CD14-positive monocyte (primary cell): ENCODE measurements at regions not wholly inside any gene's neighbourhood (a gene's known extent, or its start where the extent isn't known, plus 50 kb on each side); places are given as distances from the start of the nearest gene placed in this dataset.

ENCODE experiments used
- DNase-seq, 3 donors: peaks; one replicate each; pipeline ENCODE4 v3.0.0-alpha.2; 2011 to 2022
- H2AFZ ChIP-seq: 2 replicates; pipeline ENCODE4 v1.6.0; 2012; ENCODE audit warnings: mild to moderate bottlenecking, low read depth, low read length, inconsistent platforms; ENCODE audit not compliant: insufficient read depth, poor library complexity, severe bottlenecking
- H3K27ac ChIP-seq, 2 donors: 1 replicate in 1 of 2; 2 replicates in 1 of 2; pipeline ENCODE4 v1.5.1; 2012 to 2013; ENCODE audit warnings: low read length in 2 of 2, control low read depth in 1 of 2, inconsistent platforms in 1 of 2, low read depth in 1 of 2, mild to moderate bottlenecking in 1 of 2
- H3K27me3 ChIP-seq, 2 donors: one replicate each; pipeline versions ENCODE4 v1.6.0 to v1.6.1; 2011 to 2013; ENCODE audit warnings: low read length in 2 of 2; ENCODE audit not compliant: control insufficient read depth in 2 of 2, insufficient read depth in 2 of 2
- H3K36me3 ChIP-seq, 2 donors: replicated peaks in 1 of 2; 1 replicate in 1 of 2; 2 replicates in 1 of 2; pipeline versions ENCODE4 v1.5.1 to v1.6.1; 2012 to 2013; ENCODE audit warnings: low read length in 2 of 2, control low read depth in 1 of 2, inconsistent platforms in 1 of 2, mild to moderate bottlenecking in 1 of 2; ENCODE audit not compliant: insufficient read depth in 2 of 2, control insufficient read depth in 1 of 2
- H3K4me1 ChIP-seq, 2 donors: 1 replicate in 1 of 2; 2 replicates in 1 of 2; pipeline versions ENCODE4 v1.5.1 to v1.6.1; 2012 to 2013; ENCODE audit warnings: low read length in 2 of 2, control low read depth in 1 of 2, inconsistent platforms in 1 of 2, mild to moderate bottlenecking in 1 of 2, moderate library complexity in 1 of 2; ENCODE audit not compliant: insufficient read depth in 2 of 2, control insufficient read depth in 1 of 2
- H3K4me2 ChIP-seq: replicated peaks from 2 replicates; pipeline ENCODE3; 2012; ENCODE audit warnings: low read length, moderate library complexity, mild to moderate bottlenecking; ENCODE audit not compliant: poor library complexity, severe bottlenecking; ENCODE audit errors: extremely low read depth
- H3K4me3 ChIP-seq, 3 experiments: fragments of 200-600 bp in 1 of 3; sonication (generic) in 1 of 3; replicated peaks in 1 of 3; 1 replicate in 2 of 3; 2 replicates in 1 of 3; pipeline ENCODE4 v1.5.1; 2011 to 2013; ENCODE audit warnings: low read length in 3 of 3, mild to moderate bottlenecking in 3 of 3, control low read depth in 2 of 3, low read depth in 2 of 3, inconsistent platforms in 1 of 3, moderate library complexity in 1 of 3
- H3K79me2 ChIP-seq: 2 replicates; pipeline ENCODE4 v1.6.0; 2012; ENCODE audit warnings: mild to moderate bottlenecking, control low read depth, inconsistent platforms, low read length, moderate library complexity; ENCODE audit not compliant: insufficient read depth
- H3K9ac ChIP-seq: 2 replicates; pipeline ENCODE4 v1.6.0; 2017; ENCODE audit warnings: low read length, mild to moderate bottlenecking; ENCODE audit not compliant: insufficient read depth, poor library complexity, severe bottlenecking
- H3K9me3 ChIP-seq, 2 donors: replicated peaks in 1 of 2; 1 replicate in 1 of 2; 2 replicates in 1 of 2; pipeline versions ENCODE4 v1.5.1 to v1.6.1; 2012 to 2013; ENCODE audit warnings: low read length in 2 of 2, control low read depth in 1 of 2; ENCODE audit not compliant: control insufficient read depth in 1 of 2, insufficient read depth in 1 of 2
- H4K20me1 ChIP-seq: 2 replicates; pipeline ENCODE4 v1.6.0; 2012; ENCODE audit warnings: mild to moderate bottlenecking, low read length, control low read depth, moderate library complexity; ENCODE audit not compliant: insufficient read depth
- H3K27ac Mint-ChIP-seq, 7 donors: one replicate each; pipeline ENCODE4 v1.8.0; 2020; ENCODE audit warnings: mild to moderate bottlenecking in 7 of 7, mixed read lengths in 7 of 7, moderate library complexity in 6 of 7, inconsistent platforms in 2 of 7
- H3K27me3 Mint-ChIP-seq, 3 donors: one replicate each; pipeline ENCODE4 v1.8.0; 2021 to 2022; ENCODE audit warnings: low read depth in 3 of 3, mild to moderate bottlenecking in 3 of 3, mixed read lengths in 3 of 3, moderate library complexity in 3 of 3, inconsistent platforms in 1 of 3
- H3K36me3 Mint-ChIP-seq, 2 donors: one replicate each; pipeline ENCODE4 v1.8.0; 2020; ENCODE audit warnings: mixed read lengths in 2 of 2, inconsistent platforms in 1 of 2, mild to moderate bottlenecking in 1 of 2
- H3K4me1 Mint-ChIP-seq: one replicate; pipeline ENCODE4 v1.8.0; 2020; ENCODE audit warnings: mild to moderate bottlenecking, mixed read lengths
- H3K4me3 Mint-ChIP-seq, 2 donors: one replicate each; pipeline ENCODE4 v1.8.0; 2020; ENCODE audit warnings: mild to moderate bottlenecking in 2 of 2, mixed read lengths in 2 of 2, moderate library complexity in 1 of 2
- H3K9me3 Mint-ChIP-seq, 7 donors: one replicate each; pipeline ENCODE4 v1.8.0; 2020 to 2022; ENCODE audit warnings: mixed read lengths in 7 of 7, mild to moderate bottlenecking in 6 of 7, moderate library complexity in 6 of 7, inconsistent platforms in 2 of 7
- CTCF ChIP-seq: fragments of 200-600 bp; IDR thresholded peaks from one replicate; pipeline ENCODE4 v1.8.0; 2022; ENCODE audit warnings: antibody characterized with exemption, mild to moderate bottlenecking
- WGBS: methylation state at CpG from one replicate; pipeline ENCODE4 v1.1.5; 2013; ENCODE audit warnings: missing lambda C conversion rate; ENCODE audit not compliant: insufficient coverage; 5-methylcytosine and 5-hydroxymethylcytosine counted together
- intact Hi-C, 2 donors: fragments of 100-400 bp; cut with micrococcal nuclease; formaldehyde crosslinking; loops; one replicate each; pipeline versions ENCODE4 v1.15.0 to v1.15.1; 2023

GRCh38 chr6:104630522-104630921 is 229.2 kb downstream of the HACE1 start:
- no peaks in the 10 kb centered on the region for H3K27me3 ChIP-seq
- no peak overlapping the region for H3K27ac Mint-ChIP-seq
- H3K4me3 Mint-ChIP-seq, result no peak overlapping the region
- intact Hi-C loops, result no loop called here
- H3K4me1 Mint-ChIP-seq, result no peaks in the 10 kb centered on the region
- peaks cover 0 to 3% of the 10 kb centered on the region in 2 donors for H3K36me3 Mint-ChIP-seq
- peaks cover 4 to 14% (median 9%) of the 10 kb centered on the region in 7 donors for H3K9me3 Mint-ChIP-seq
- H3K4me2 ChIP-seq, result no peak overlapping the region
- WGBS, result 100% methylated on average over 1 of the region's 3 CpGs
- H3K4me1 ChIP-seq, result no peaks in the 10 kb centered on the region
- H3K27ac ChIP-seq, result no peak overlapping the region
- peaks cover 6 to 9% of the 10 kb centered on the region in 2 donors for H3K9me3 ChIP-seq
- H3K9ac ChIP-seq, result no peak overlapping the region
- no peaks in the 10 kb centered on the region for H3K79me2 ChIP-seq
- DNase-seq, result no peak
- no peaks in the 10 kb centered on the region for H4K20me1 ChIP-seq
- TF ChIP-seq CTCF, result no peak
- no peak overlapping the region for H2AFZ ChIP-seq
- H3K36me3 ChIP-seq, result no peaks in the 10 kb centered on the region
- peaks cover 0 to 4% (median 1%) of the 10 kb centered on the region in 3 donors for H3K27me3 Mint-ChIP-seq
- no peak overlapping the region for H3K4me3 ChIP-seq

- Histone ChIP-seq H3K27ac (no peak overlapping the region), H3K36me3 (no peaks in the 10 kb centered on the region), H4K20me1 (no peaks in the 10 kb centered on the region), H3K79me2 (no peaks in the 10 kb centered on the region), H3K9ac (no peak overlapping the region), H2AFZ (no peak overlapping the region), H3K4me2 (no peak overlapping the region), H3K4me1 (no peaks in the 10 kb centered on the region), H3K9me3 (peaks cover 3 to 6% of the 10 kb centered on the region in 2 donors), H3K4me3 (no peak overlapping the region), H3K27me3 (no peaks in the 10 kb centered on the region)
- 80% methylated on average over 1 of the region's 4 CpGs for WGBS
- peaks cover 3 to 7% (median 6%) of the 10 kb centered on the region in 7 donors for H3K9me3 Mint-ChIP-seq
- no peak for TF ChIP-seq CTCF
- no peaks in the 10 kb centered on the region for H3K4me1 Mint-ChIP-seq
- intact Hi-C loops, result no loop called here
- H3K4me3 Mint-ChIP-seq, result no peak overlapping the region
- no peak overlapping the region for H3K27ac Mint-ChIP-seq
- H3K36me3 Mint-ChIP-seq, result peaks cover 0 to 3% of the 10 kb centered on the region in 2 donors
- no peak for DNase-seq
- peaks cover 0 to 6% (median 1%) of the 10 kb centered on the region in 3 donors for H3K27me3 Mint-ChIP-seq
Observed at GRCh38 chr6:104629826-104630225, 229.9 kb downstream of the HACE1 start.
